NOMO-1 treated with DMSO at 0.1 percent for 48 hours (cell line): ENCODE measurements at regions not wholly inside any gene's neighbourhood (a gene's known extent, or its start where the extent isn't known, plus 50 kb on each side); places are given as distances from the start of the nearest gene placed in this dataset.
"Not testable (repeated sequence)": the region's sequence is repeated elsewhere in the genome, so short reads cannot be mapped to it uniquely, and the experiment has no call there.

ENCODE experiments used
- DNase-seq: peaks from one replicate; lab custom pipeline; 2025; ENCODE audit not compliant: unreplicated experiment; lab: John Stamatoyannopoulos, UW

DNA sequence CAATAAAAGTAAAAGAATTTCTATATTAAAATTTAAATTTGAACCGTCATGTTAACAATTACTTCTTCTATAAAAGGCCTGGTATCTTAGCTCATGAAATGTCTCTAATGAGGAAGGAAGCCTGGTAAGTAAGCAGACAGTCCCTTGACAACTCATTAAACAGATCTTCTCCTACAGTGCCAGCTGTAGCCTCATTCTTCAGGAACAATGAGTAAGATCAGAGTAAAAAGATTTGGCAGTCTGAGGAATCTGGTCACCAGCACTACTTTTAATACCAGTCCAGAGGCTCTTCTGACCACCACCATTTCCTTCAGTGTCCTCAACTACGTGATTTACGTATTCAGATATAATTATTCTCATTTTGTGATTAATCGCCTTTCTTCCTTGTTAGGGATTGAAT, 955.0 kb upstream of the ALCAM start:
- no peak for DNase-seq

DNA sequence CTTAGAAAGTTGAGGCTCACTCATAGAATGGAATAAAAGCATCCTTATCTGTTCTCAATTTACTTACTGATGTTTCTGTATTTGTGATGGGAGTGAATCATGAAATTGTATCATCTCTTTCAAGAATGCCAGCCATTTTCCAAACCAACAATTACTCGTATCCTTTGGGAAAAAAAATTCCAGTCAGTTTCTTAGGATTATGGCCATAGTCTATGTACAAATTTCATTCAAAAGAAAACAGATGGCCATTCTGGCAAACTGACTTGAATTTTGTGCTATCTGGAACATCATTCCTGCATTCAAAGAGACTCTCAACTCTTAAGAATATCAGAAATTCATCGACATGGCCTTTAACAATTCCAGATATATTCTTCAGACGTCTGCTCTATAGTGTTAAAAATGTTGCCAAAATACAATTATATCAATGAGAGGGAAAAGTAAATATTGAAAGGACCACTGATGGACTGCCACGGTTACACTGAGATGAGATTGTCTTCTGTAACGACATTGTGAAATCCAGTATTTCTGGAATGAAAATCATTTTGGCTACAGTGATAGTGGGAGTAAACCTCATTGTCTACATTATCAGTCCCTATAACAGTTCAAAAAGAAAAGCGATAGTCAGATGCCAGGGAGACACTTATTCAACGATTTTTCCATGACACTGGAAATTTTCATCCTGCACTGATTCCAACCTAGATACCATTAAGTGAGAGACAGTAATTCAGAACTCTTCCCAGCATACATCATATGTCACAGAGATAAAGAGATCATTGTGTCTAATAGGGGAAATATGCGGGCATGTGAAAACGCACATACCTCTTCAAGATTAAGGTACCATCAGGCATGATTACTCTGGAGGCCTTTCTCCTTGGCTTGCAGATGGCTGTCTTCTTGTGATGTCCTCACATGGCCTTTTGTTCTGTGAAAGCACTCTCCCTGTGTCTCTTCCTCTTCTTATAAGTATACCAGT, 953.8 kb upstream of the ALCAM start:
- no peak for DNase-seq

DNA sequence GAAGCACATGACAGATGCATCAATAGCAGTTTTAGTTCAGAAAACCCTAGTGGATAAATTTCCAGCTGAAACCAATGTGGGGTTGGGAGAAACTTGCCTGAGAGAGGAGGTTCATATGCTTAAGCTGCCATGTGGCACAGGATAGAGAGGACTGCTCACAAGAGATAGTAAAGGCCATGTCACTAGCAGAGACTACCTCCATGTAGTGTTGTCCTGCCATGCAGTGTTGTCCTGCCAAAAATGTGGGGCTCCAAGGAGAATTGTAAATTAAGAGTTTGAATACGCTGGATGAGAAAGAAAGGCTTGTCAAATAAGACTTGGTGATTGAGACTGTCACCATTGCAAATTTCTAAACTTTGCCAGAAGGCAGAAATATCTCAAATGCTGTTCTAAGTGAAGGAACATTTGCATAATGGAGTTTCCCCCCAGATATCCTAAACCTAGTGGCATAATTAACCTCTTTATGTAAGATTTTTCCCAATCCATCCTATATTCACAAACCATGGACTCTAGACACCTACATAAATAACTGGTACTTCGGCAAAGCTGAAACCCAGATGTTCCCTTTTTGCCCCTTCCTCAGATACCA, 938.3 kb upstream of the ALCAM start:
- no peak for DNase-seq

GRCh38 chr3:104429727-104430126, 937.0 kb upstream of the ALCAM start:
- DNase-seq = no peak

DNA sequence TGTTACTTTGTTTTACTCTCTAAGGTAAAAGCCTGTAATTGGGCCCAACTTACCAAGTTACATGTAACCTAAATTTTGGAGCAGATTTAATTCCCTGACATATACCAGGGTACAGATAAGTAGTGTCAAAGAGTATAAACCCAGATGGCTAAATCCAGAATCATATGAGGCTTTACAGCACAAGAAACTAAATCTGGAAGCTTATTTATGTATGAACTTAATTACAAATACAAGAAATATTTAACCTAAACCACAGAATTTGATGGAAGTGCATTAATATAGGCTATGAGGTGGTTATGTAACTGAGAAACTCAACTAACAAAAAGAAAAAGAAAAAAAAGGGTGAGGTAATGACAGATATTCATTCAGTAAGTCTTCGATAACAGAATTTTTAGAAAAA, 930.2 kb upstream of the ALCAM start:
- no peak for DNase-seq

DNA sequence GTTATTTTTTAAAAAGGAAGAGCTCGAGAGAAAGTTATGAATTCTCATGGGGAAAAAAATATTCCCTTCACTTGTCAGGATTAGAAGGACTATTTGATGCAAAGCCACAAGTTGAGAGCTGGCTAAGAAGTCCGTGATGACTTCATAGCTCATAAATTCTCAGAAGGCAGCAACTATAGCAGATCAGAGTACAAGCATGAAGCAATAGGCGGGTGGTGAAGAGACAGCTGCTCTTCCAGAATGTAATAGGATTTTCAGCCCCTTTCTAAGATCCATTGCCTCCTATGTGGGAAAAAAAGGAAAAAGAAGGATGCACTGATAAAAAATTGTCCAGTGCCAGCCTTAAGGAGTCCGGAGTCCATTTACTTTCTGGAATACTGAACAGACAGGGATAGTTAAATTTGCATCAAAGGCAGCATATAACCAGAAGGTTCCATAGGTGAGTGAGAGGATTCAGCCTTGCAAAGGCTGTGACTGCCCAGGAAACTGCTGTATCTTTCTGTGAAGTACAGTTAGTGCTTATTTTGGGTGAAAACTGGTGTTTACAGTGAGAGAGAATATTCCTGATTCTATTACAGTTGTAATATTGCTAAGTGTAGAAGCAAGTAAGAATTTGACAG, 929.5 kb upstream of the ALCAM start:
- DNase-seq = no peak

GRCh38 chr3:104437891-104438290, 928.8 kb upstream of the ALCAM start:
- DNase-seq = no peak

DNA sequence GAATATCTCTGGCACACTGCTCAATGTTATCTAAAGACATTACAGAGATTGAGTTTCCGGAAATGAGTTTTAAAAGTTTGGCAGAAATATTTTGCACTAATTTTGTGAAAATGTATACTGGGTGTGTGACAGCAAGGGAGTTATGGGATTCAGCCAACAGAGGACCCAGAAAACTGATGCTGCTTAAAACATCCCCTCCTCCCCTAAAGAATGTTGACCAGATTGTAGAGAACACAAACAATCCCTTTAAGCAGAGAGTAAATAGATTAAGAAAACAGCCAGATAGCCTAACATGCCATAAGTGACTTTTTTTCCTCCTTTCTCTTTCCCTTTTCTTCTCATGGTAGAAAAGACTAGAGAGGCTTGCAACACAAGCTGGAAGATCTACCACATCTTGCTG, 928.0 kb upstream of the ALCAM start:
- DNase-seq = no peak

- not testable (repeated sequence) for DNase-seq
Measured at GRCh38 chr3:104445252-104445919, 921.3 kb upstream of the ALCAM start.

- no peak for DNase-seq
Measured at GRCh38 chr3:104447681-104448080, 919.0 kb upstream of the ALCAM start.

GRCh38 chr3:104452697-104453096, 914.0 kb upstream of the ALCAM start:
- no peak for DNase-seq

DNA sequence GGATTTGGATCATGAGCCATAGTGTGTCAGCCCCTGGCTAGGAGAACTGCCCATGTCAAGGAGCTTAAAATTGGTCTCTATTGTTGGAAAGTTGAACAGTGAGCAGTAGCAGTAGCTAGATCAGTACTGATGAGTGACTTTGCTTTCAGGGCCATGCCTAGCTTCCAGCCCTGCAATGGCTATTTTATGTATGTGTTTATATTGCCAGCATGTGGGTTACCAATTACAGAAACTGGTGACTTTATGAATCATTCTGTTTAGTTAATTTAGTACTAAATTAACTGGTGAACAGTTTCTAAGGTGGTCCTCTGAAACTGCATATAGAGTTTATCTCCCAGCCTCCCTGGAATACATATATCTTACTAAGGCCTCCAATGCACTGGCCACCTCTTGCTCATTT, 908.1 kb upstream of the ALCAM start:
- DNase-seq = no peak

DNA sequence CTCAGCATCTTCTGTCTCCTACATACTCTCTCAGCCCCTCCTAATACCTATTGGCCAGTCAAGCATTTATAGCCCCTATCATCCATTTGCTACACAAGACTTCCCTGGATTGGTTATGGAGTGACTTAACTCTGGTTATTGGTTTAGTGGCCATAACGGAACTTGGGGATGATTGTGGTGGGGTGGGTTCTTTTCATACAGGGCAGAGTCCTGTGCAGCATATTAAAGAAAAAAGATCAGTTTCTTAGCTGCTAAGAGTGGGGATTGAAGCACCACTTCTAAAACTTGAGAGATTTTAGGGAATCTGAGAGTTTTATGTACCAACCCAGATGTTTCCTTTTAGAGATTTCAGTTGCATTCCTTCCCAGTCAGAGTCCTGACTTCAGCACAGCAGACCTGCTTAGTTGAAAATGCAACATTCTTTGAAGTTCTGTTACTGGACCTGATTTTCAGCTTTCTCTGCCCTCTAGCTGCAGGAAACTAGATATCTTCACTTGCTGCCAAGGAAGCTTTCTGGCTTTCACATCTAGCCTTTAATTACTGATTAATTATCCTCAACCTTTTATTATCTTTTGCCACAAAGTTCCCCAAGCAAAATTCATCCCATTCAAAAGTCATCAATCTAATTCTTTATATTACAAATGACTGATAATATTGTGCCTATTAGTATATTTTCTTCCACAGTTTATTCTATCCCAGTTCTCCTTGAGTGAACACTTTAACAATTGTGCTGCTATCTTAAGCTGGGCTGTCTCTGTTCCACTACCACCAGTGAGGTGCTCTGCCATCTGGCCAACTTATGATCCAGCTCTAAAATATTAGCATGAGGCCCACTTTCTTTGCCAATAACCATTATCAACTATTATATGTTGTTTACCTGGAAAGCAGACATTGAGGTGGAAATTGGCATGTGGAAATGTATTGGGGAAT, 906.0 kb upstream of the ALCAM start:
- no peak for DNase-seq

GRCh38 chr3:104461431-104461830, 905.3 kb upstream of the ALCAM start:
- no peak for DNase-seq

DNA sequence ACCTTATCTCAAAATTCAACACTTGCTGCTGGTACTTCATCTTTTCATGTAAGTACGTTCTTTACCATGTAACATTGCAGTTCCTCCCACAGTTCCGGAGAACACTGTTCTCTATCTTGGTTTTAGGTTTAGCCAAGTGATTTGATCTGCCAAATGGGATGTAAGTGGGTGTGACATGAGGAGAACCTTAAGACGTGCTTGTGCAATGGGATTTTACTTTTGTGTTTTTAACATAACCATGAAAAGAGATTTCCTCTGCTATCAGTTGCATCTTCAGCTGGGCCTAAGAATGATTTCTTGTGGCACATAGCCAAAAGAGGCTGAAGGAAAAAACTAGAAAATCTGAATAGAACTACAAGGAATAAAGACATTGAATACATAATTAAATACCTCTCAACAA, 894.5 kb upstream of the ALCAM start:
- no peak for DNase-seq

- DNase-seq = no peak
Measured at GRCh38 chr3:104474011-104474410, 892.7 kb upstream of the ALCAM start.

DNA sequence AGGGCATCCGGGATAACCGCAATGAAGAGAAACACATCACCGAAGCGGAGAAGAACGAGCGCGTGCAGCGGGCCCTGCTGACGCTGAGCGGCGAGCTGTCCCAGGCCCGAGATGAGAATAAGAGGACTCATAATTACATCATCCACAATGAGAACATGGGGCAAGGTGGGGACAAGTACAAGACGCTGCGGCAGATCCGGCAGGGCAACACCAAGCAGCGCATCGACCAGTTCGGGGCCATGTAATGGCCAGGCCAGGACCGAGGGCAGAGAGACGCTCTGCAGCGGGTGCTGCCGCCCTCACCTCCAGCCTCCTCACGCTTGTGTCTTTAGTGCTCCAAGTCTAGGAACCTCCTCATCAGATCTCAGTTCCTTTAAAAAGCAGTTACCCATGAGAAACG, 863.7 kb upstream of the ALCAM start:
- no peak for DNase-seq

- DNase-seq = no peak
Measured at GRCh38 chr3:104510131-104510849, 856.4 kb upstream of the ALCAM start.

DNA sequence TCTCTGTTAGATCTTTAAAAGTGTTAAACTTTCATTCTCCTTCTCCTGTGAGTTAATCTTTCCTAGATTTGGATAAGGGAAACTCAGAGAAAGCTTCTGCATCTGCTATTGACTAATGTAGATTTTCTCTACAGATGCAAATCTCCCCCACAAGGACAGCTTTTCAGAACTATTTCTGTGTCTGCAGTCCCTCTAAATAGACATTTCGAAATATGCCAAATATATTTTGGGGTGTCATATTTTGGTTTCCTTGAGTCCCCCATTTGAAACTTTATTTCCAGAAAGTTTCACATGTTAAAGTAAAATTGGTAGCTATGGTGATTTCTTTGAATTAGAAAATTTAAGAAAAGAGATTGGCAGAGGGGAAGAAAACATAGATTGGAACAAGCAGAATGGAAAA, 852.3 kb upstream of the ALCAM start:
- no peak for DNase-seq

DNA sequence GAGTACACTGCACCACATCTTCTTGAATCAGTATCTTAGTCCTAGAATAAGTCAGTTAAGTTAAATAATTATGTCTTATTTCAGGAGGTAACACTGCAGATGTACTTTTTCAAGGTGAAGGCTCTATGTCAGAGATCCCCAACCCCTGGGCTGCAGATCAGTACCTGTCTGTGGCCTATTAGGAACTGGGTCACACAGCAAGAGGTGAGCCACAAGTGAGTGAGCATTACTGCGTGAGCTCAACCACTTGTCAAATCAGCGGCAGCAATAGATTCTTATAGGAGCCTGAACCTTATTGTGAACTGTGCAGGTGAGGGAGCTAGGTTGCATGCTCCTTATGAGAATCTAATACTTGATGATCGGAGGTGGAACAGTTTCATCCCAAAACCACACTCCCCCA, 851.9 kb upstream of the ALCAM start:
- DNase-seq = no peak
